GM18499 (cell line): ENCODE measurements at regions not wholly inside any gene's neighbourhood (a gene's known extent, or its start where the extent isn't known, plus 50 kb on each side); places are given as distances from the start of the nearest gene placed in this dataset.

Source experiments
- ATAC-seq: cut with Tn5 transposase; IDR thresholded peaks from one replicate; pipeline ENCODE4 v1.9.1; 2021; ENCODE audit warnings: moderate number of reproducible peaks; ENCODE audit not compliant: insufficient read depth, unreplicated experiment

DNA sequence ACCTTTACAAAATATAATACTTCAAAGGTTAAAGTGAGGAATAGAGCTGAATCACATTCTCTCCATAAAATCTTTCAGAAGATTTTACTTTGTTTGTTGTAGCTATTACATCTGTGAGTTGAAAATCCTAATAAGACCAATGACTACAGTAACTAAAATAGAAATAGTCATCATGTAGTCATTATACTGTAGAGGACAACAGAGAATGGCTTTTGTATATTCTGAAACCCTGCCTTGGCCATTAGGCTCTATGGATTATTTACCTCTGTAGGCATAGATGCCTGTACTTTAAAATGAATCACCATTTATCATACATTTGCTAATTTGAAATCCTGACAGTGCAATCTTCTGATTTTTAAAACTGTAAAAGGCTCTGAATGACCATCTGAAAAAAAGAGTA is 923.0 kb downstream of the REEP3 start:
- ATAC-seq = no peak

DNA sequence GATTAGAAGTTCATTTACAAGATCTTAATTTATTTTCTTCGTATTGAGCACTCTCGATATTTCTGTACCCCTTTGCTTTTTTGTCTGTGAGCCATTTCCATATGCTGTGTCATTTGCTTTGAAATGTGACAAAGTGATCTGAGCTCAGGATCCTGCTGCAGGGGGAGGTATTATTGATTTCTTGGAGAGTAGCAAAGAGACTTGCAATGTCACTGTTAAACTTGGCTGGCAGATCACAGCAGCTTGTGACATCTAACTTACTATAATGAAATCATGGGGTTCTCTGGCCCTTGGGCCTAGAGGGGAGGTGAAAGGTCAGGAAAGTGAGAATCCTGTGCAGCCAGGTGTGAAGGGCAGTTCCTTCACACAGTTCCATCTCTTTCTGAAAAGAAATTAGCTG is 923.4 kb downstream of the REEP3 start:
- no peak for ATAC-seq

DNA sequence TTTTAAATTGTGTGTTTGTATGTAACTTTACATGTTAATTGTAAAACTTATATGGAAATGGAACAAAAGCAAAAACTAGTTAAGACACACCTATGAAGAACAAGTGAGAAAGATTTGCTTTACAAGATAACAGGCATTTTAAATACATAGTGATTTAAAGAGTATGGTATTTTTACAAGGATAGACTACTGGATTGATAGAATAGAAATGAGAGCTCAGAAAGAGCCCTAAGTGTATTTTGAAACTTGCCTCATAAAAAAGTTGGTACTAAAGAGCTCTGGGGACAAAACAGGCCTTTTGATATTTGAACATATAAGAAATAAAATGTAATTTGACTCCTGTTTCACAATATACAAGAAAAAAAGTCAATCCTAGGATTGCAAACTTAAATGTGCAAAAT is 928.4 kb downstream of the REEP3 start:
- no peak for ATAC-seq

DNA sequence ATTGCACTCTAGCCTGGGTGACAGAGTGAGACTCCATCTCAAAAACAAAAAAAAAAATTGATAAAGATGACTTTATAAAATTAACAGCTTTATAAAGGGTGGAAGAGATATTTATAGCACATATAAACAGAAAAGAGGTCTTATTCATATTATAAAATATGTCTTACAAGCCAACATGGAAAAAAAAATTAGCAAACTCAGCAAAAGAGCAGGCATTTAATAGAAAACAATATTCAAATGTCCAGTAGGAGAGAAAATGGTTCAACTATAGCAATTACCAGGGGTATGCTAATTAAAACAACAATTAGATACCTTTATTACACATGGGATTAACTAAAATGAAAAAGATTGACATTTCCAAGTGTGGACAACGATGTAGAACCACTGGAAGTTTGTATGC is 929.1 kb downstream of the REEP3 start:
- no peak for ATAC-seq

DNA sequence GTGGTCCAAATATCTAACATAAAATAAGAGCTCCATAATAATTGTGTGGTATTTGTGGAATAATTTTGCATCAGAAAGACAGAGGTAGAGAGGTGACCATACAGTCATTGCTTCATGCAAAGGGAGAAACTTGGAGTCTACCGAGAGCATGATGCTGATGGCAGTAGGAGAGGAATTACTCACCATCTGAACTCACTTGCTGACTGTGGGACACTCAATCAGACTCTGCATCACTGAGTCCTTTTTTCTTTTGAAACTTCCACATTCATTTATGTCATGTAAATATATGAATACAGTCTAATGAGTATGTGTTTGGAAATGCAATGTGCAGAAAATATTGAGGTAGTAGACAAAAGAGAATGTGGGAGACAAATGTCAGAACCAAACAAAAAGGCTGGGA is 933.8 kb downstream of the REEP3 start:
- no peak for ATAC-seq

DNA sequence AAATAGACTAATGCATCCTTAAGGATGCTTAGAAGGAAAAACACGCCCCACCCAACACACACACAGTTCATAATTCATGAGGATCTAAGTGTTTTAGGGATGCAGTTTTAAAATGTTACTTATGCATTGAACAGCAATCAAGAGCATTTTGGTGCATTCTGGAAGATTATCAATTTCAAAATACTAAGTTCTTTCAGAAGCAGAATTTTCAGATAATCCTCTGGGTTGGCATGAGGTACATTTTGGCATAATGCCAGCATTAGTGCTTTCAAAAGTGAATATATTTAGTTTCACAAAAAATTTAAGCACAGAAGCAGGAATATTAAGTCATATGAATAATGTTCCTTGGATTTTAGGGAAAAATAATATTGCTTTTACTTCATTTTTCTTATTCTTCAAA is 937.1 kb downstream of the REEP3 start:
- no peak for ATAC-seq

DNA sequence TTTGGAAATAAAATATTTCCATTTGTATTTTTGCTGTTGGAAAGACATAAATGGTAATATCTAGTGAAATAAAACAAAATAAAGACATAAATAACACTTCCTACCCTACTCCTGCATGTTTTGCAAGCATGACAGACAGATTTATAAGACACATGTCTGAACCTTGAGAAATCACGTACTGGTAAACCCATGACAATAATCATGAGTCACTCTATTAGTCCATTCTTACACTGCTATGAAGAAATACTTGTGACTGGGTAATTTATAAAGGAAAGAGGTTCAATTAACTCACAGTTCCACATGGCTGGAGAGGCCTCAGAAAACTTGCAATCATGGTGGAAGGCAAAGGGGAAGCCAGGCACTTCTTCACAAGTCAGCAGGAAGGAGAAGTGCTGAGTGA is 942.2 kb downstream of the REEP3 start:
- ATAC-seq = no peak

DNA sequence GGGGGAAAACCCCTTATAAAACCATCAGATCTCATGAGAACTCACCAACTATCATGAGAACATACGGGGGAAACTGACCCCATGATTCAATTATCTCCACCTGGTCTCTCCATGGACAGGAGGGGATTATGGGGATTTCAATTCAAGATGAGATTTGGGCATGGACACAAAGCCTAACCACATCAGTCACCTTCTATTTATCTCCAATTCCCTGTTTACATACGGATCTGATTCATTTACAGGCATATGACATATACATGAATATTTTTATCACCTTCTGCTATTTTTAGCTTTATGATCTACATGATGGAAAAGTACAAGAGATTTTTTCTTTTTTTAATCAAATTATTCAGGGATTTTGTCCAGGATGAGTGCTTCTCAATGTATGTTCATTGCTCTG is 944.5 kb downstream of the REEP3 start:
- no peak for ATAC-seq

DNA sequence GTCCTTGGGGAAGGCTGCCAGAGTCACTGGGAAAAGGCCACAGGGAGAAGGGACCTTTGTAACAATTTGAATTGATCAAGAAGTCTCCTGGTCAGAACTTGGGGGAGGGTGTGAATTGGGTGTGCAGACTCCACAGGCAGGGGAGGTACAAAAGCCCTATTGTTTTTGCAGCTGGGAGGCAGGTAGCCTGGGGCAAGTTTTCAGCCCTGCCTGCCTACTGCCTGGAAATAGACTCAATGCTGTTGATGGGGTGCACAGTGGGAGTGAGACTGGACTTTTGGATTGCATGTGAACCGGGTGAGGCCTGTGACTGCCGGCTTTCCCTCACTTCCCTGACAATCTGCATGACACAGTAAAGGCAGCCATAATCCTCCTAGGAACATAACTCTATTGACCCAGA is 947.0 kb downstream of the REEP3 start:
- no peak for ATAC-seq

DNA sequence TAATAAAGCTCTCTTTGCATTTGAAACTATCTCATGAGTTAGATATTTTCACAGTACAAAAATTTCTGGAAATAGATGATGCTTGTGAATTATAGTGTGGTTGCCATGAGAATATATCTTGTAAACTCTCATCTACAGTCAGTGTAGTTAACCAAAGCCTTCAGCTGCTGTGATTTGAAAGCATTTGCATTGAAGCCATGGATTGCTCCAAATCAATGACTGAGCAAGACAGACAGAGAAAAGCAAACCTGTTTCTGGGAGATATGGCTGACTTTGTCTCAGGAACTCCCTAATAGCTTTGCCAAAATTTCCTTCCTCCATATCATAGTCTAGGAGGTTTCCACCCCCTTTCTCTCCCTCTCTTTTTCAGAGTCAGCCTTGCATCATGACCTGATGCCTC is 955.3 kb downstream of the REEP3 start:
- no peak for ATAC-seq

DNA sequence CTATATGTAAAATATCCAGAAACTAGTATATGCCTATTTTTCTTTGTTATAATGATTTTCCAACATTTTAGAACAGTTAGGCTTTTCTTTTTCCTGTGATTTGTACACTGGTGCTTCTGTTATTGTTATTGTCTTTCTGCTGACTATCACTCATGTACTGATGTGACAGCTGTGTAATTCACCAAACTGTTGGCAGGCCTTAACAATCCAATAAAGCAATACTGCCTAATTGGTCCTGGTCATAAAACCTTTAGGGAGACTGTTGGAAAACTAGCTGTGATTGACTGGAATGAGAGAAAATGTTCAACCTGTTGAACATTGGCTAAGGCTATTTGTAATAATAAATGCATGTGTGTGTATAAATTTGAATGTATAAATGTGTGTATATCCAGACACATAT is 956.6 kb downstream of the REEP3 start:
- no peak for ATAC-seq

DNA sequence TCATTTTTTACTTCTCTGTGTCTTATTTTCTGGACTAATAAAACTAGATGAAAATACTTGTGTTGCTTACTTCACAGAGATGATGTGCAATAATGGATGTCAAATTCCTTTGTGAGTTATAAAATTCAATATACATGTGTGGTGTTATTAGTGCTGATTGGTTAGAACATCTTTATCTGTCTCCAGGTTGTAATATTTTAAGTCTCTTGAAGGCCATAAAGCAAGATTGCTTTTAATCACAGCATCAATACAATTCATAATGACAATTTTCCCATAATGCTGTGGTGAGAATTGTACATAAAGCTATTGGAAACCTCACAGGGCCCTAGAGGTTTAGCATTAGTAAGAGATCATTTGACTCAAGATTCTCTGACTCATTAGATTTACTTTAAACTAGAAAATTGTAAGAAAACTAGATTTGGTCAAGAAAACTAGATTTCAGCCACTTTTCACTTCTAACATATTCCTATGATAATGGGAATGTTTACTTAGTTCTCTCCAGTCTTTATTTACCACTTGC is 963.7 kb downstream of the REEP3 start:
- ATAC-seq = no peak

DNA sequence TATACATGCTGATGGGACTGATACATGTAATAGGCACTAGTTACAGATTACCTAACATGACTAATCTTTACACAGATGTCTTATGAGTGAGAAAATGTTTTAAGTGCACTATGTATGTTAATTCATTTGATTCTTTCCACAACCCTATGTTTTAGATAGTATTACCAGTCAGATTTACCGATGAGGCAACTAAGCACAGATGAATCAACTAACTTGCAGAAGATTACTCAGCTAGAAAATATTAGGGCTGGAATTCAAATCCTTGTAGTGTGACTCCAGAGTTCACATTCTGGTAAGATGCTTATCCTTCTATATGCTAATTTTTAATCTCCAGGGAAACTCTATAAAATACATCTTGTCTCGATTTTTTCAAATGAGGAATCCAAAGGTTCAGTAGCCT is 964.9 kb downstream of the REEP3 start:
- ATAC-seq = no peak

DNA sequence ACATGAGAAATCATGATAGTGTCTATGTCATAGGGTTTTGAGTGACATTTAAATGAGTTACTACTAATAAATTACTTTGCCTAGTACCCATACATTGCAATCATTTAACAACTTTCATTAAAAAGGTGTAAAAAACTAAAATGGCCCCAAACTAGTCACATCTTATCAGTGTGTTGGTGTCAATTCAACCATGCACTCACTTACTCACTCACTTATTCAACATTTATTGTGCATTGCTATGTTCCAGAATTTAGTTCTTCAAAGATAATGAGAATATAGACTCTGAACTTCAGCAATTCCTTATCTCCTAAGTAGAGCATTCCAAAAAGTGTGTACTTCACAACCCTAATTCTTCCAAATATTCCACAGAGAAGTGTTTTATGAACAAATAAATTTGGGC is 965.7 kb downstream of the REEP3 start:
- no peak for ATAC-seq

DNA sequence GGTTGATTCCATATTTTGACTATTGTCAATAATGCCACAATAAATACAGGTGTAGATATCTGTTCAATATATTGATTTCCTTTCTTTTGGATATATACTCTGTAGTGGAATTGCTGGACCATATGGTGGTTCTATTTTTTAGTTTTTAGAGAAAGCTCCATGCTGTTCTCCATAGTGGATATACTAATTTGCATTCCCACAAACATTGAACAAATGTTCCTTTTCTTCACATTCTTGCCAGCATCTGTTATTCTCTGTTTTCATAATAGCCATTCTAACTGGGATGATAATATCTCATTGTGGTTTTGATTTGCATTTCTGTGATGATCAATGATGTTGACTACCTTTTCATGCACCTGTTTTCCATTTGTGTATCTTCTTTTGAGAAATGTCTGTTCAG is 973.7 kb downstream of the REEP3 start:
- ATAC-seq = no peak

DNA sequence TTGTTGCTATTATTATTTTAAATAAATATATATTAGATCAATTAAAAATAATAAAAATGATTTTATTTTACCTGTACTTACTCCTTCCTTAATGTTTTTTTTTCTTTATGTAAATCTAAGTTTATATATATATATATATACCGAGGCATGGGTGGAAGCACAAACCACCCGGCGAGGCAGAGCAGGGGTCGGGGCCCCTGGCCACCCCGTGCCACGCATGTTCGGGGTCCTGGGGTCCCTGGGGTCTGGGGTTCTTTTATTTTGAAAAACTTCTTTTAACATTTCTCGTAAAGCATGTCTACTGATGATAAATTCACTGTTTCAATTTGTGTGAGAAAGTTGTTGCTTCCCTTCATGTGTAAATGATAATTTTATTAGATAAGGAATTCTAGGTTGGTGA is 976.1 kb downstream of the REEP3 start:
- ATAC-seq = no peak

DNA sequence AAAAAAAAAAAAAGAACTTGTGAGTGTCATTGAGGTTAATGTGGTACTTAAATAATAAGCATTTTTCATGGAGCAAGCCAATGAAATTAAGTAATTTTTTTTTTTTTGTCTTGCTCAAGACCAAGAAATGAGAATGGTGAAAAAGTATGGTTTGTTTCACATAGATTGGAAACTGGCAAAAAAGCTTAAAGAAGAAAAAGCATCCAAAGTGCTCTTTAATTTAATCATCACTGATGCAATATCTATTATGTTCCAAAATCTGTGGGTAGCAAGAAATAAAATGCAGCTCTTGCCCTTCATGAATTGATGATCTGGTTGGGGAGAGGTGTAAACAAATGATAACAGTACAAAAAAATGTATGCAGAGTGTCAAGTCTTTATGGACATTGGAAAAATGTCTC is 980.6 kb downstream of the REEP3 start:
- no peak for ATAC-seq

DNA sequence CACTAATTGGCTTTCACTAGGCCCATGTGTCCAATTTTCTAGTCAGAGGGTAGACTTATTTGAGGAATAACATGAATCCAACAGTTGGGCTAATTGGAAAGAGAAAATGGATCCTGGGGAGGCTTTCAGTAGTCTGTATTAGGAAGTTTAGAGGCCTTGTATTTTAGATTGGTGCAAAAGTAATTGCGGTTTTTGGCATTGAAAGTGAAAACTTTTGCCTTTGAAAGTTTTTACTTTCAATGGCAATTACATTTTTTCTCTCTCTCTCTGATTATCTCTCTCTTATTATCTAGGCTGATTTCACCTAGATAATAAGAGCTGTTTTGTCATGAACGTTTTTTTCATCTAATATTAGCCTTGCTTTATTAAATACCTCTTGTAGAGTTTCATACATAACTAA is 981.7 kb downstream of the REEP3 start:
- ATAC-seq = no peak

DNA sequence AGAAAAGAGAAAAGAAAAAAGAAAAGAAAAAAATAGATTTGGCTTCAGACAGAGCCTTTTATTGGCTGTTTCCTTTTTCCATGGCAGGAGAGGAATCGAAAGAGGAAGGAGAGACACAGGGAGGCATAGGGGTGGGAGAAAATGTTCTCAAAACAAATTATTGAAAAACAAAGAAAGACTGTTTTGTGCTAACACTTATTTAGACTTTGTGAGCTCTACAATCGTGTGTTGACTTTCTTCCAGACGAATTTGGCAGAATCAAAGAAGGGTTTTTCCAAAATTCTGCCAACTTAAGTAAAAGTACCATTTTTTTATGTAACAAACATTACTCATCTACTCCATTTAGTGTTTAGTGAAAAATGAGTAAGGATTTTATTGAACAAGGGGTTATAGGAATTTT is 982.2 kb downstream of the REEP3 start:
- ATAC-seq = no peak

DNA sequence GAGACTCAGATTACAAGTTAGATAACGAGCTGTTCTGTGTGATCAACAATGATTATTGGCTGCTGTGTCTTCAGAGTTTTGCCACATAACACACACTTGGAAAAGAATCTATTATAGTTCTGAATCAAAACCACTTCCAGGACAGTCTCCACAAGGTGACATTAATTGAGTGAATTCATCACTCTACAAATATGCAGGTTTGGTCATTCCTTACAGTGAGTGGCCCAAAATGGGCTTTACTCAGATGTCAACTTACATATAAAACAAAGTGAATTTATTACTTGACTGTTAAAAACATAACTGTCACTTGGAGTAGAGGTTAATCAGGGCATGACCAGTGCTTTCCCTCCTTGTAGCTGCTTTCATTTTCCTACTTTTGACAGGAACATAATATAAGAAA is 984.3 kb downstream of the REEP3 start:
- ATAC-seq = no peak

DNA sequence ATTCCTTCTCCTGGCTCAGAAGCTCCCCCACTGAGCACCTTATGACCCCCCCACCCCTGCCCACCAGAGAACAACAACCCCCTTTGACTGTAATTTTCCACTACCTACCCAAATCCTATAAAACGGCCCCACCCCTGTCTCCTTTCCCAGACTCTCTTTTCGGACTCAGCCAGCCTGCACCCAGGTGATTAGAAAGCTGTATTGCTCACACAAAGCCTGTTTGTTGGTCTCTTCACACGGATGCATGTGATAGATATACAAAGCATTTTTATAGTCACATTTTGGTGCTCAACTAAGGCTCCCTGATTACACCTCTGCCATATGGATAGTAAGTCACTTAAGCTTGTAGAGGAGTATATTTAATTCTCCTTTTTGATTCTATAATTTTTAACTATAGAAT is 985.8 kb downstream of the REEP3 start:
- no peak for ATAC-seq

DNA sequence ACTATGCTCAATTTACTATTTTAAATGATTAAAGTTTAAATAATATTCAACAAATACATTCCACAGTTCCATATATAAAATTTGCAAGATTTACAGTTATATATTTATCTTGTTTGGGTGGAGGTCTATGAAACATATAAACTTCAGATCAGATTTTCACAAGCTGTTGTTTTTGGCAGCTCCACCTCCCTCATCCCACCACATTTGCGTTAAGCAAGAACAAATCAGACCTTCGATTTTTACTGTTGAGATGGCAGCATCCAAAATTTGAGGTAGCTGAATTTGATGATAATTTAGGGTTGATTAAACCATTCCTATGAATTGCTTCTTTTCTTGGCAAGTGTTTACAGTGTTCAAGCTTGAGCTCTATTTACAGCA is 986.4 kb downstream of the REEP3 start:
- no peak for ATAC-seq

DNA sequence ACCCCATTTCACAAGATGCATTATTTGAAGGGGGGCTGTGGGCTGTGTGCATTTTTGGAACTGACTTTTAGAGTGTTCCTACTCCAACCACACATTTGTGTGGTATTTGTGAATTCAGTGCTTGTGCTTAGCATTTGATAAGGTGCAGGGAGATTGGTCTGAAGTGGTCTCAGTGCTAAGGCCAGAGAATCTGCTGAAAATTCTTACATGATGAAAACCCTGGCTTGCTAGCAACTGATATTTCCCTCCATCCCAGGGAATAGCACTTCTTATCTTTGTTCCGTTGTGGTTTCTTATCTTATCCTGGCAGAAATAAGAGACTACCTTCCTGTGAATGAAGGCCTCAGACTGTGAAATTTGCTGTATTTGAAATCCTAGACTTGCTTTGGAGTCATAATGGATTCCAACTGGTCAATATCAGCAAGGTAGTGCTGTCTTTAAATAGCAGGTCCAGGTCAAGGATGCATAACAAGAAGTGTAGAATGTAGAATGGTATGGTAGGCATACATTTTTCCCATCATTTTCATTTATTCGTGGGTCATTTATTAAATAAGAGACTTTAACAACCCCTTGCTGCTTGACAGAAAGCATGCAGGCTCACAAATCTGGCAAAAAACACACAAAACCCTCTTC is 986.9 kb downstream of the REEP3 start:
- ATAC-seq = no peak
